Kidney (tissue), 13 donors: ENCODE measurements at regions not wholly inside any gene's neighbourhood (a gene's known extent, or its start where the extent isn't known, plus 50 kb on each side); places are given as distances from the start of the nearest gene placed in this dataset.

Source experiments
- DNase-seq, 5 donors: peaks; one replicate each; pipeline ENCODE4 v3.0.0-alpha.2; 2013 to 2020
- FAIRE-seq: peaks from 2 replicates; lab custom pipeline; 2012; peaks lifted over from hg19 to GRCh38; lab: Jason Lieb, UNC
- H3K27ac ChIP-seq, 2 donors: one replicate each; pipeline ENCODE4 v1.7.0; 2013; ENCODE audit warnings: low read depth in 2 of 2, low read length in 2 of 2, inconsistent platforms in 1 of 2
- H3K27me3 ChIP-seq: one replicate; pipeline ENCODE4 v1.7.1; 2013; ENCODE audit warnings: low read length, inconsistent platforms; ENCODE audit not compliant: control insufficient read depth, insufficient read depth
- H3K36me3 ChIP-seq, 3 donors: one replicate each; pipeline versions ENCODE4 v1.7.0 to v1.7.1; 2013; ENCODE audit warnings: low read length in 3 of 3, control low read depth in 1 of 3, inconsistent platforms in 1 of 3; ENCODE audit not compliant: insufficient read depth in 3 of 3, control insufficient read depth in 2 of 3
- H3K4me1 ChIP-seq, 3 donors: one replicate each; pipeline versions ENCODE4 v1.7.0 to v1.7.1; 2013; ENCODE audit warnings: low read length in 3 of 3, inconsistent platforms in 1 of 3, low read depth in 1 of 3; ENCODE audit not compliant: control insufficient read depth in 2 of 3, insufficient read depth in 2 of 3
- H3K4me3 ChIP-seq, 3 donors: one replicate each; pipeline versions ENCODE4 v1.7.0 to v1.8.1; 2013; ENCODE audit warnings: low read length in 3 of 3, control low read depth in 1 of 3, inconsistent platforms in 1 of 3
- H3K9ac ChIP-seq, 3 donors: one replicate each; pipeline versions ENCODE4 v1.7.0 to v1.7.1; 2013; ENCODE audit warnings: low read length in 3 of 3, control low read depth in 1 of 3, inconsistent platforms in 1 of 3
- H3K9me3 ChIP-seq, 3 donors: one replicate each; pipeline versions ENCODE4 v1.7.0 to v1.7.1; 2013; ENCODE audit warnings: low read length in 3 of 3, control low read depth in 1 of 3, inconsistent platforms in 1 of 3; ENCODE audit not compliant: control insufficient read depth in 2 of 3, insufficient read depth in 1 of 3
- intact Hi-C: fragments of 100-400 bp; cut with DNase I; formaldehyde crosslinking; loops from one replicate; pipeline ENCODE4 v1.11.1; 2022
- TF ChIP-seq, protein P1 (sequence below): IDR thresholded peaks from 3 replicates; pipeline ENCODE4 v1.5.1; 2012; ENCODE audit warnings: mild to moderate bottlenecking, moderate library complexity, borderline replicate concordance; ENCODE audit not compliant: insufficient read depth; ENCODE audit errors: extremely low read depth
- donor health status: control.
- donor health status: control.
- donor health status: control.
- donor health status: control.
- donor health status: control.
- donor health status: DM: yes; HTN: yes; CAD: no.
- donor health status: Normal renal cell carcinoma (clear cell type).

DNA sequence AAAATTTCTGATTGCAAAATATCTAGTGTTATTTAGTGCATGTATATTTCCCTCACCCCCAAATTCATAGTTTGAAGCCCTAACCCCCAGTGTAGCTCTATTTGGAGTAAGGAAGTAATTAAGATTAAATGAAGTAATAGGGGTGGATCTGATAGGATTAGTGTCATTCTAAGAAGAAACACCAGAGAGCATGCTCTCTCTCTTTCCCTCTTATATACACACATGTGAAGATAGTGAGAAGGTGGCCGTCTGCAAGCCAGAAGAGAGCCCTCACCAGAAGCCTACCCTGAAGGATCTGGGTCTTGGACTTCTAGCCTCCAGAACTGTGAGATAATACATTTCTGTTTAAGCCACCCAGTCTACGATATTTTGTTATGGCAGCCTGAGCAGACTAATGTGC, 120.3 kb downstream of the TMEM30B start:
- no peak for FAIRE-seq
- Histone ChIP-seq H3K4me3 (no peak overlapping the region), H3K36me3 (no peaks in the 10 kb centered on the region), H3K9ac (no peak overlapping the region), H3K27ac (no peak overlapping the region), H3K4me1 (no peaks in the 10 kb centered on the region), H3K27me3 (no peaks in the 10 kb centered on the region), H3K9me3 (no peaks in the 10 kb centered on the region)
- TF ChIP-seq, protein P1, sequence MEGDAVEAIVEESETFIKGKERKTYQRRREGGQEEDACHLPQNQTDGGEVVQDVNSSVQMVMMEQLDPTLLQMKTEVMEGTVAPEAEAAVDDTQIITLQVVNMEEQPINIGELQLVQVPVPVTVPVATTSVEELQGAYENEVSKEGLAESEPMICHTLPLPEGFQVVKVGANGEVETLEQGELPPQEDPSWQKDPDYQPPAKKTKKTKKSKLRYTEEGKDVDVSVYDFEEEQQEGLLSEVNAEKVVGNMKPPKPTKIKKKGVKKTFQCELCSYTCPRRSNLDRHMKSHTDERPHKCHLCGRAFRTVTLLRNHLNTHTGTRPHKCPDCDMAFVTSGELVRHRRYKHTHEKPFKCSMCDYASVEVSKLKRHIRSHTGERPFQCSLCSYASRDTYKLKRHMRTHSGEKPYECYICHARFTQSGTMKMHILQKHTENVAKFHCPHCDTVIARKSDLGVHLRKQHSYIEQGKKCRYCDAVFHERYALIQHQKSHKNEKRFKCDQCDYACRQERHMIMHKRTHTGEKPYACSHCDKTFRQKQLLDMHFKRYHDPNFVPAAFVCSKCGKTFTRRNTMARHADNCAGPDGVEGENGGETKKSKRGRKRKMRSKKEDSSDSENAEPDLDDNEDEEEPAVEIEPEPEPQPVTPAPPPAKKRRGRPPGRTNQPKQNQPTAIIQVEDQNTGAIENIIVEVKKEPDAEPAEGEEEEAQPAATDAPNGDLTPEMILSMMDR, result no peak
- intact Hi-C loops, result no loop called here
- no peak for DNase-seq

DNA sequence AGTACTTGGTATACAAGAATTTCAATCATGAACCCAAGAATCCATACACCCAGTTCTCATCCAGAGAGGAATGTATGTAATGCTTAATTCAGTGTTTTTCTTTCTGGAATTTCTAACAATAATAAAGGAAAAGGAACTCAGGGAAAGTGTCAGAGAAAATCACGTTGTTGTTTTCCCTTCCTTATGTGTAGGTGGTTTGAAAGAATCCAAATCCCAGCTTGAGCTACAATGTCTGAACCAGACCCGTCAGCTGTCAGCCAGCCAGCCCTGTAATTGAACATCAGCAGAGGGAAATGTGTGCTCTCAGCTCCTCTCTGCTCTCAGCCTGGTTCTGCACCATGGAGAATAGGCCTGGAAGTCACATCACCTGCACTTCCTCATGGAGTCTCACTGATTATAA, 126.5 kb downstream of the TMEM30B start:
- intact Hi-C loops, result no loop called here
- Histone ChIP-seq H3K27ac (no peak overlapping the region), H3K4me3 (no peak overlapping the region), H3K4me1 (no peaks in the 10 kb centered on the region), H3K27me3 (no peaks in the 10 kb centered on the region), H3K9me3 (no peaks in the 10 kb centered on the region), H3K9ac (no peak overlapping the region), H3K36me3 (no peaks in the 10 kb centered on the region)
- DNase-seq (no peak), FAIRE-seq (no peak)
- TF ChIP-seq, protein P1, result no peak

DNA sequence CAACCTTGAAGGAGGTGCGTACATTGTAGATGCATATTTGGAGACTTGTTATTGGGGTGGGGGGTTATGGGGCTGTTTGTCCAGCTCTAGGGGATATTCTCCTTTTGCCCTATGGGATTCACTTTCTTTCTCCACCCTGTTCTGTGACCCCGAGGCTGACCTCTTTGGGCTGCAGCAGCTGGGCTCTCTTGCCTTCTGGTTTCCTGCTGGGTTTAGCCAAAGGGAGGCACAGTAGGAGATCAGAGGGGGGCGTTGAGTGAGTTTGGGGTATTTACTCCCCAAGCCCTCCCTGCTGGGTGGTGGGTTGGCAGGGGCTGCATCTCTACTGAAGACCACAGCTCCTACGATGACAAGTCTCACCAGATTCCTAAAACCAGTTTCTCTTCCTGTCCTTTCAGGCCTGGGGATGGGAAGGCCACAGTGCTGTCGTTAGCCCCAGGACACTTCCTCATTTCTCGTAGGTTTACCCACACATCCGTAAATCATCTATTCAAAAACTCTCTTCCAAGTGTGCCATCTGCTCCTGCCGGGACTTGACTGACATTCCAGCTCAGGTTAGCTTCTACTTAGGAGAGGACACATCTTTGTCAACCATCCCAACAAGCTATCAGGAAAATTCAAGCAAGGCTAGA, 127.1 kb downstream of the TMEM30B start:
- no peak for FAIRE-seq
- Histone ChIP-seq H3K27me3 (no peaks in the 10 kb centered on the region), H3K27ac (no peak overlapping the region), H3K9ac (no peak overlapping the region), H3K4me3 (no peak overlapping the region), H3K36me3 (no peaks in the 10 kb centered on the region), H3K4me1 (no peaks in the 10 kb centered on the region), H3K9me3 (no peaks in the 10 kb centered on the region)
- DNase-seq, result peak in 1 of 5 donors; percentile 41
- TF ChIP-seq, protein P1, result no peak
- intact Hi-C loops, result no loop called here

DNA sequence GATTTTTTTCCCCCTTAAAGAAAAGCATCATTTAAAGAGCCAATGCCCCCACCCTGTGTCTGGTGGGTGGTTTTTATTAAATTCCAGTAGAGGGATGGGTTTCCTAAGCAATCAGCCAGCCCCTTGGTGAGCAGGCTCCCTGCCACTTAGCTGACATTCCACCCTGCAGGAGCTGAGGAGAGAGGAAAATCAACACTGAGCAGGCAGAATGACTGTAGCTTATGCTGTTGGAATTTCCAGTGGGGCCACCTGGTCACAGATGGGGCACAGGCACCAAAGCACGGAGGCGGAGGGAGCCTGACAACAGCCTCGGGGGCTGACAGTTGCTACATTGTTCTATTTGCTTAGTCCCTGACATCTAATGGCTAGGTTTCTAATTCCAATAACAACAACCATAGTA, 127.7 kb downstream of the TMEM30B start:
- intact Hi-C loops, result no loop called here
- no peaks in the 10 kb centered on the region for H3K36me3 ChIP-seq
- H3K9me3 ChIP-seq, result no peaks in the 10 kb centered on the region
- no peak for FAIRE-seq
- H3K4me1 ChIP-seq, result no peaks in the 10 kb centered on the region
- DNase-seq, result peak in 4 of 5 donors; percentile 70 to 85 (median 77)
- TF ChIP-seq, protein P1, result no peak
- no peak overlapping the region for H3K9ac ChIP-seq
- H3K4me3 ChIP-seq, result no peak overlapping the region
- no peaks in the 10 kb centered on the region for H3K27me3 ChIP-seq
- H3K27ac ChIP-seq, result no peak overlapping the region
